Lower leg skin (tissue), 3 donors: ENCODE measurements at regions not wholly inside any gene's neighbourhood (a gene's known extent, or its start where the extent isn't known, plus 50 kb on each side); places are given as distances from the start of the nearest gene placed in this dataset.

Experiments used
- POLR2A ChIP-seq, 2 donors: fragments of 450-650 bp; IDR thresholded peaks; one replicate each; pipeline ENCODE4 v1.6.1; 2016 to 2017; ENCODE audit warnings: antibody characterized with exemption in 2 of 2, mild to moderate bottlenecking in 1 of 2, moderate library complexity in 1 of 2
- TF ChIP-seq, protein P1 (sequence below), 3 donors: fragments of 450-650 bp; IDR thresholded peaks; one replicate each; pipeline ENCODE4 v1.5.1; 2016; ENCODE audit warnings: antibody characterized with exemption in 3 of 3, mild to moderate bottlenecking in 3 of 3, moderate library complexity in 2 of 3

DNA sequence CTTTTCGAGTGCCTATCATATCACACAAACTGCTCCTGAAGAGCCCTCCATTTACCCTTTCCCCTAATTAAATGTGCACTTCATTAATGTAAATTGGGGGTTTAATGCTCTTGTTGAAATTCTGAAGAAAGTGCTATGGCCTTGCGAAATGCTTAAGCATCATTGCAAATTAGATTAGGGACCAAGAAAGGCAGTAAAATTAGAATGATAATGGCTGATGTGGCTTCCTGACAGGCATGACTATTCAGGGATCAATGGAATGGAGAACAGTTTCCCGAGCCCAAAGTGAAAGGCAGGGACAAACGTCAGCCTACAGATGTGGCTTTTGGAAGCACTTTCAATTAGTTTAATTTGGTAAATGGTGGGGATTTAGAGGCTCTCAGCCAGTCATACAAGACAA is 120.1 kb downstream of the NKX6-1 start:
- TF ChIP-seq POLR2A (IDR thresholded peaks at IDR 0.05) = no peak
- TF ChIP-seq, protein P1, sequence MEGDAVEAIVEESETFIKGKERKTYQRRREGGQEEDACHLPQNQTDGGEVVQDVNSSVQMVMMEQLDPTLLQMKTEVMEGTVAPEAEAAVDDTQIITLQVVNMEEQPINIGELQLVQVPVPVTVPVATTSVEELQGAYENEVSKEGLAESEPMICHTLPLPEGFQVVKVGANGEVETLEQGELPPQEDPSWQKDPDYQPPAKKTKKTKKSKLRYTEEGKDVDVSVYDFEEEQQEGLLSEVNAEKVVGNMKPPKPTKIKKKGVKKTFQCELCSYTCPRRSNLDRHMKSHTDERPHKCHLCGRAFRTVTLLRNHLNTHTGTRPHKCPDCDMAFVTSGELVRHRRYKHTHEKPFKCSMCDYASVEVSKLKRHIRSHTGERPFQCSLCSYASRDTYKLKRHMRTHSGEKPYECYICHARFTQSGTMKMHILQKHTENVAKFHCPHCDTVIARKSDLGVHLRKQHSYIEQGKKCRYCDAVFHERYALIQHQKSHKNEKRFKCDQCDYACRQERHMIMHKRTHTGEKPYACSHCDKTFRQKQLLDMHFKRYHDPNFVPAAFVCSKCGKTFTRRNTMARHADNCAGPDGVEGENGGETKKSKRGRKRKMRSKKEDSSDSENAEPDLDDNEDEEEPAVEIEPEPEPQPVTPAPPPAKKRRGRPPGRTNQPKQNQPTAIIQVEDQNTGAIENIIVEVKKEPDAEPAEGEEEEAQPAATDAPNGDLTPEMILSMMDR (IDR thresholded peaks at IDR 0.05) = no peak
